T-helper 2 cell (primary cell): ENCODE measurements at regions not wholly inside any gene's neighbourhood (a gene's known extent, or its start where the extent isn't known, plus 50 kb on each side); places are given as distances from the start of the nearest gene placed in this dataset.
"Not testable (repeated sequence)": the region's sequence is repeated elsewhere in the genome, so short reads cannot be mapped to it uniquely, and the experiment has no call there.

ENCODE experiments used
- DNase-seq, 5 experiments: peaks; one replicate each; pipeline versions ENCODE4 v3.0.0 to v3.0.0-alpha.2; 2012 to 2022

DNA sequence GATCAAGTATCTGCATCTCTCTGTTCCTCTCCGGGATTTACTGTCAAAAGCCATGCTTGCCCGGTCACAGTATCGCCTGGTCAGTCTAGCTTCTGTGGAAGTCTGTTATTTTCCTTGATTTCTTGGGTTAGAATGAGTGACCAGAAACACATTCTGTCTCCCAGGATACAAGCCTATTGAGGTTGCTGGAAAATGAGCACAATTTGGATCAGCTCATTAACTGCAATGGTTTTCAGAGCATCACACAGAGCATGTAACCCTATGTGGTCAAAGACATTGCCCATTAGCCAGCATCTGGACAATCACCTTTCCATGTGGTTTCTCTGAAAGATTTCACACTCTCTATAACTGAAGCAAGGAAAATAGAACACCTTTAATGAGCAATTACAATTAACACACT is 124.2 kb upstream of the FAM98A start:
- no peak for DNase-seq

DNA sequence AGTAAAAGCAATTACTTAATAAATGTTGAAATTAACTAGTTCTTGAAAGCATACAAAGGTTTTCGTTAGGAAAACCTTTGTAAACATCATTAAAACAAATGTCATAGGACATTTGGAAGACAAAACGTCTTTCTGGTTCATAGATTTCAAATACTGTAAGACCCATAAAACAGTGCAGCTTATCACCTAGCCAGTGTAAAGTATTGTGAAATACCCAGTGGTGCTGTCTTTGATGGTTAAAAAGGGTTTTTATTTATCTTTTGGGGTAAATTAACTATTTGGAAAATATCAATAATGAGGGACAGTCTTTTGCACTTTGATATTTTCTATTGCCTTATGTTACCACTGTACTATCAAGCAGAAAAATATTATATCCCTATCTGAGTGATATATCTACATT is 120.0 kb upstream of the FAM98A start:
- no peak for DNase-seq

DNA sequence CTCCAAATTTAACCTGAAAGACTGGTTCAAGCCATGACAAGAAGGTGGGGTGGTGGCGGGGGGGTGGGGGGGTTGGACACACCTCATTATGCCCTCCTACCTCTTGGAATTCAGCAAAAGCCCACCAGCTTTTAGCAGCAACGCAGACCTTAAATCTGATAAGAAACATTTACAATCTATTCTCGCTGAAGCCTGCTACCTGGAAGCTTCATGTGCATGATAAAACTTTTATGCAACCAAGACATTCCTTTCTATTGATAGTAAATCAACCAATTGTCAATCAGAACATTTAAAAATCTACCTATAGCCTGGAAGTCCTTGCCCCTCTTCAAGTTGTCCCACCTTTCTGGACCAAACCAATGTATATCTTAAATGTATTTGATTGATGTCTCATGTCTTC is 113.6 kb upstream of the FAM98A start:
- DNase-seq = no peak

DNA sequence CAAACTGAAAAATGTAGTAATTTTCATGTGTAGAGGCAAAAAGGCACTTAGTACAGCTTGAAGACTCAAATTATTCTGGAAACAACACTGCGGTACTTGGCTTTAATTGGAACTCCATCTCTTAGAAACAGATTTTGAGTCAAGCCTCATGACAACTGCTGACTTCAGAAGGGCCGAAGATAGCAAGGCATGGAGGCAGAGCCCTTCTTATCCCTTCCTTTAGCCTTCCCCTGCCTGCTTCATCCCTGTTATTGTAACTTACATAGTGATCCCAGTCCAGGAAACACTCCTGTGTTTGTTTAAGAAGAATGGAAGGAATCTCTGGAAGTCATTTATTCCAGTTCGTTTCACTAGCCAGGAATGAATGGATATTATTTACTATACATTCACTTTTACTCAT is 110.9 kb upstream of the FAM98A start:
- no peak for DNase-seq

DNA sequence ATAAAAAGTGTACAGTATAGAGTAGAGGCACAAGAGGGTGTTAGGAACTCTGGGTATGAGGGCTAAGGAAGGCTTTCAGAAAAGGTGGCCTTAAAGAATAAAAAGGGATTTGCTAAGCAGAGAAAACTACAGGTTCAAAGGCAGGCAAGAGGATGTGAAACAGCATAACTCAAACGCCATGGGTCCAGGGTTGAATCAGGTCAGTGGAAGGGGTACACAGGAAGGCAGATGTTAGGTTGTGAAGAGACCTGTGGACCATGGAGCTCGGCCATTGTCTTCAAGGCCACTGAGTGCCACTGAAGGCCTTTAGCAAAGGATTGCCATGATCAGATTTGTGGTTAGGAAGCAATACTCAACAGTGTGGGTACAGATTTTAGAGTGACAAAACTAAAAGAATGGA is 108.2 kb upstream of the FAM98A start:
- DNase-seq = no peak

DNA sequence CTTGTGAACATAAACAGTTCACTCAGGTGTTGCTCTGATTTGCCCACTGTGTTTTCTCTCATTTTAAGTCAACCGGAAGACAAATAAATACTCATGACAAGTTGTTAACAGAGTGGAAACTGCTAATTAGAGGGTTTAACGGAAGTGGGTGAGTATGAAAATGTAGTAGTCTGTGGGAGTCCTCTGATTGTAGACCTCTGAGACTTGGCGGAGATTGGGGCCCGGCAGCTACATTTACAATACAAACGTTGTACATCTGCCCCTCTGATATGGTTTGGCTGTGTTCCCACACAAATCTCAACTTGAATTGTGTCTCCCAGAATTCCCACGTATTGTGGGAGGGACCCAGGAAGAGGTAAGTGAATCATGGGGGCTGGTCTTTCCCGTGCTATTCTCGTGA is 107.3 kb upstream of the FAM98A start:
- no peak for DNase-seq

DNA sequence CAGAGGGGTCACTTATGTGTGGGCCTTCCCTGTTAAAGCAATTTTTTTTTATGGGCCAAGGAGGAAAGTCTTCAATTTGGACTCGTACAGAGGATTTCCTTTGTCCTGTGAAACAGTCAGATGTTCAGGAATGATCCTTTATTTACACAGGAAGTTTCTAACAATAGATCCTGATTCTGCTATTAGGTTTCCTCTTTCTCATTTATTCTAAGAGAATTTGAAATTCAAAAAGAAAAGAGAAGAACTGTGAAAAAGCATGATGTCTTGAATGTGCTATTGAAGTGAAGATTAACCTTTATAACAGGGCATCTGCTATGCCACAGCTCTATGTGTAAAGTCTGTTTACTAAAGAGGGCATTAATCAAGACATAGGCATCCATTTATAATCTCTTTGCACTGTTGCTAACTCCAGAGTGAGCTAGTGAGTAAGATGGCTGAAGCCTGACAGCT is 105.3 kb upstream of the FAM98A start:
- DNase-seq = no peak

DNA sequence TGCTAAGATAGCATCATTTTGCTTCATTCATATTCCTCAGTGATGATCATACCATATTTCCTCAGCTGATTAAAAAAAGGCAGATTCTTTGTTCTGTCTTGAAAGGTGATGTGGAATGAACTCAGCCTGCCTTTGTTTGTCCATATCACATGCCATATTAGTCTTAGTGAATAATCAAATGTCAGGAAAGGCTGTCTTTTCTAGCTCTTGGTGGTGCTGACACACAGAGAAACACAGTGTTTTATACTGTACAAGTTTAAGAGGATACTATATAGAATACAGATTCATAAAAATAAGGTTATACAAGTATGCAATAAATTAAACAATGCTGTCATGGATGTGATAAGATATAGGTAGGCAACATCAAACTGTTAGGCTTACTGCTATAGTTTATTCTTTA is 97.1 kb upstream of the FAM98A start:
- DNase-seq = no peak

DNA sequence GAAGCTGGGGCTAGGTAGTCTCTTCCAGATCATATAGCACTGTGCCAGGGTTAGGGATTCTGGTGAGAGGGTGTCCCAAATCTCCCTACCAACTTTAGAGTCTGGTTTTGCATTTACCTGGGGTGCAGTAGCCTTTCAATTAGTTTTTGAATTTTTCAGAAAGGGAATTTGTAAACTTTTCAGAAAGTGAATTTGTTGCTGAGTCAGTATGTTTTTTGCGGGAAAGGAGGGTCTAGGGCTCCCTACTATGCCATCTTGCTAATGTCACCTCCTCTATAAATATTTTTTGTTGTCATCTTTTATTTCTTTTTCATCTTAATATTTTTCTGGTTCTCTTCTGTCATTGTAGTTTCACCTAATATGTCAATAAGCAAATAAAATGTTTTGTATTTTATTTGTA is 95.8 kb upstream of the FAM98A start:
- DNase-seq = no peak

DNA sequence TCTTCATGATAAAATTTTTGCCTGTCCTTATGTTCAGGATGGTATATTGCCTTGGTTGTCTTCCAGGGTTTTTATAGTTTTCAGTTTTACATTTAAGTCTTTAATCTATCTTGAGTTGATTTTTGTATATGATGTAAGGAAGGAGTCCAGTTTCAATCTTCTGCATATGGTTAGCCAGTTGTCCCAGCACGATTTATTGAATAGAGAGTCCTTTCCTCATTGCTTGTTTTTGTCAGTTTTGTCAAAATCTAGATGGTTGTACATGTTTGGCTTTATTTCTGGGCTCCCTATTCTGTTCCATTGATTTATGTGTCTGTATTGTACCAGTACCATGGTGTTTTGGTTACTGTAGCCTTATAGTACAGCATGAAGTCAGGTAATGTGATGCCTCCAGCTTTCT is 91.6 kb upstream of the FAM98A start:
- not testable (repeated sequence) for DNase-seq

DNA sequence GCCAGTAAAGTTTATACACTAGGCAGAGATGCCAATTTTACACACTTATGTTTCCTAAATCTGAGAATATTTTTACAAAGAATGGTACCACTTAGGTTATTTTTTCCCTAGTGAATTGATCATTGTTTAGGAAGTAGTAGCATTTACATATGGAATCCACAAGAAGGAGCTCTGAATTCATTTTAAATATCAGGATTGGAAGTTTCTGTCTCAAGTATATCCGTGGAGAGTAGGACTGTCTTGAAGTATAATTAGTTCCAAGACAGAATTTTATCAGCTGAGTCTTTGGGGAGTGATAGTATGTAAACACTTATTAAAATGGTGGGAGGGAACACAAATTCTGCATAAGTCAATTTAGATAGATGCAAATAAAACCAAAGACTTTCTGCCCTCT is 82.3 kb upstream of the FAM98A start:
- DNase-seq = no peak

DNA sequence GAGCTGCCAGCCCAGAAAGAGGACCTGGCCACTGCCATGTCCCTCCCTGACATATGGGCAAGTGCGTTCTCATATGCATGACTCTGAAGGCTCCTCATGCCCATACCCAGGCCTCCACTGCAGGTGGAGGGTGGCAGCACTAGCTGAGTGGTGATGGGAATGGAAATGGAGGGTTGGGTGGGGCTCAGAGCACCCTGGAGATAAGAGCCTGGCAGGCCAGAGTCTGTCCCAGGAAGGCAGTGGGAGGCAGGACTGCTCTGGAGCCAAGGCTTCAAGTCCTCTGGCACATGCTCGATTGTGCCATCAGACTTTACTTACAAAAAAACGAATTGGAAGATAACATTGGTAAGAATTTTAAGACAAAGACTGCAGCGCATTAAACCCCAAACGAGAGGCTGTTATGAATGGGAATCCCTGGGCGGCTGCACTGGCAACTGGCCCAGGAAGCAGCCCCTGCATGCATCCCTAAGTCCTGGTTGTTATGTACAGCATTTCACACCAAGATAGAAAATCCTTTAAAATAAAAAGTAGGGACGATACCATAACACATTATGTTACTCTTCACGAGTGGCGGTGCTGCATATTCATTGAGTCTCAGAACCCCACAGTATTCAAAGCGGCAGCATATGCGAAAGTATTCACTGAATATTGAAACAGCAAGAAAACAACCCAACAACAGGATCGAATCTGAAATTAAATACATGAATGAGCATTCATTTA is 81.7 kb upstream of the FAM98A start:
- no peak for DNase-seq

DNA sequence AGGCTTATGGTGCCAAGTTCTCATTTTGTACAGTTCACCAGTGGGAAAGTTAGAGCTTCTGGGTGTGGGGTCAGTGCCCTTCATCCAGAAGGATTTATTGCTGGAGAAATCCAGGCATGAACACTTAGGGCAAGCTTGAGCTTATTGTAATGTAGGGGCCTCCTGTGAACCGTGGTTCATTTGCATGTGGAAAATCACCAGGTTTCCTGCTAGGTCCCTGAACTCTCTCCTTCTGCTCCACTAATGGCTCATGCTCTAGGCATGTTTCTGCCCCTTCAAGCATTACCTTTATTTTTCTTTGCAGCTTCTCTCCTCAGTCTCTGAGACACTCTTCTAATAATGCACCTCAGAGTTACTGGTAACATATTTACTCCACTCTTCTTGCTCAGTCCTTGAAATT is 79.3 kb upstream of the FAM98A start:
- DNase-seq = no peak

DNA sequence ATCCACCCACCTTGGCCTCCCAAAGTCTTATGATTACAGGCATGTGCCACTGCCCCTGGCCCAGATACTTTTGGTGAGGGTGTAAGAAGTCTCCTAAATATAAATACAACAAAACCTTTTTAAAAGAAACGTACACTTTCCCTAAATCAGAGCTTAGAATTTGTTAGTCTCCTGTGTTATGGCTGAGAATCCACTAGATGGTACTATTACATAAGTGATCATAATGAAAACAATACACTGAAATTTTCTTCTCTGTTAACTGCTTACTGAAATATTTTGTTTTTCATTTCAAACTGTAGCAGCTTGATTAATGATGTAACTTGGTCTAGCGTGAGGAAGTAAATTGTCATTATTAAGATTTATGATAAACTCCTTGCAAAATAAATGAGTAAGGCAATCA is 74.8 kb upstream of the FAM98A start:
- no peak for DNase-seq

DNA sequence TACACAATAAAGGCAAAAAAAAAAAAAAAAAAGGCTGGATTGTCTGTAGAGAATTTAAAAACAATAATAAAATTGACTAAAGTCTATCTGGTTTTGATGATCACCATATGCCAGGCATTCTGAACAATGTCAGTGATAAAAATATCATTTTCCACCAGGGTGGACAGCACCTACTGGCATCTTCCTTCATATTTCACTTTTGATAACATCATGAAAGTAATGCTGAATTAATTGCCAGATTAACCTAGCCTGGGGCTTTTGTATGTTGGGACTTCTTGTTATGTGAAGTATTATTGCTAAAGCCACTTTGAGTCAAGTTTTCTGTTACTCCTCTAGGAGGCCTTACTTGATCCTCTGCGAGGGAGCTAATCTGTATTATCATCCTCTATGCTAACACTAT is 73.8 kb upstream of the FAM98A start:
- no peak for DNase-seq

DNA sequence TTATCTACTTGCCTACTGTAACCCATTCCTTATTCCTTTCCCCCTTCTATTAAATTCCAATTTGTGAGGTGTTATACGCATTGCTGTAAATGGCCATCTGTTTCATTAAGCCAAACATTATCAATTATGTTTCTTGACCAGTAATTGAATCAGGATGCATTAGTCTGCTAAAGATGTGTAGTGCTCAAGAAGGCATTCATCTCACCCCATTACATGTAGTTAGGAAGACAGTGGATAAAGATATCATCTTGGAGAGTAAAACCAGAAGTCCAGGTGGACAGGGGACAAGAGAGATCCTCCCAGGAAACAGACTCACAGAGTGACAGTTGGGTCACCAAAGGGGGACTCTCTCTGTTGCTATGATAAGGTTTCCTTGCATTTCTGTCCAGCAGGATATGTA is 73.3 kb upstream of the FAM98A start:
- DNase-seq = no peak

DNA sequence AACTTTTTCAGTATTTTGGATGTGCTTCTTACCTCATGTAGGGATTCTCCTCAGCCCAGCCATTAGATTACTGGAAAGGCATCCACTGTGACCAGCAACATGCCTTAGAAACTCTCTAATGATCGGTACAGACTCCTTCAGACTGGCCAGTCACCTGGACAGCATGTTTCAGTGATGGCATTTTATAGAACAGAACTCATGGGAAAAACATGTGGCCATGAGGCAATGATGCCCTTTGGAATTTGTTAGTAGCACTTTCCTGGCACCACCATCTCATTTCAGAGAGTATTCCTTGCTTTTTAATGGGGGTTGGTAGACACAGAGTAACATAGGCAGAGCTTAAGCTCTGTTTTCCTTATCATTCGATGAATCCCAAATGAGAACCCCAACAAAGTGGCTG is 72.1 kb upstream of the FAM98A start:
- DNase-seq = no peak

DNA sequence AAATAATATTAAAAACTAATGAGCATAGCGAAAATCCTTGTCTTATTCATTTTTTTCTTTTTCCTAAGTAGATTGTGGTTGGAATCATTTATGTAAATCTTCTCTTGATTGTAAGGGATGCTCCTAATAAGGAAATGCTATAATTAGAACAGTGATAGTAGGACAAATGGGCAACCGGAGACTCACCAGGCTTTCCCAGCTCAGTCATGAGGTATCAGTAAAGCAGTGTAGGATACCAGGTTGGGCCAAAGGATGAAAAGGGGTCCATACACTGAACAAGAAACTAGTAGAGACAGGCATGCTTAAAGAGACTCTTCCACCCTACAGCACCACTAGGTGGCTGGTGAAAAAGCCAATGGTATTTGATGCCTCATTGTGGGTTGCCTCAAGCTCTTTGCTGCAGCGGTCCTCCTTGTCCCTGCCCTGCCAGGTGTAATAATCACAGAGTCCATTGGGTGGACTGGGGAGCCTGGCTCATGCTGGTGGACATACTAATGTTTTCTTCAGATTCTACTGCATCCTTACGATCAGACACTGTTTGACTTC is 71.4 kb upstream of the FAM98A start:
- no peak for DNase-seq

DNA sequence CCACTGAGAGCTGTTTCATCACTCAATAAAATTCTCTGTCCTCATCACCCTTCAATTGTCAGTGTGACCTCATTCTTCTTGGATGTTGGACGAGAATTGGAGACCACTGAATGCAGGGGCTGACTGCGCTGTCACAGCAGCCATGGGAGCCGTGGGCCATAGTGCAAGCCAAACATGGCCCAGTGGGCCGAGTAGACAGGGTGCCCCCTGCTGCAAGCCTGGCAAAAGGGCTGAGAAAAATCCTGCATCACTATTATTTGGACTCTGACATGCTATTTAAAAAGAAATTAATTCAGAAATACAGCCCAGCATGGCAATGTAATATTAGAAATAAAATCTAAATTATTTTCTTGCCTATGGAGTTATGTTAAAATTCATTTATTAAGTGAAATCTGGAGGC is 67.8 kb upstream of the FAM98A start:
- DNase-seq = no peak

DNA sequence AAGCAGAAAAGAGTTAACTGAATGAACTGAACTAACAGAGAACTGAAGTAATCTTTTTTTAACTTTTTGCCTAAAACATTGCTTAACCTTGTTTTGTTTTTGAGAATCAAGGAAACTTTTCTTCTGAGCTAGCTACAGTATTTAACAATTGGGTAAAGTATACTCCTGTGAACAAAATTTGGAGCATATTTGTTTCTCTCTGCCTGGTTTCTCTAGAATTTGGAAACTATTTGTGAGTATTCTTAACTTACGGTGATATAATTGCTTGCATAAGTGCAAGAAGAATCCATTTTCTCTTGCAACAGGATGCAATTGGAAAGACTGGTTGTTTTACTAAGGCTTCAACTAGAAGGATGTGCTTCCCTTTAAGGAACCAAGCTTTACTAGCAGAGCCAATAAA is 65.9 kb upstream of the FAM98A start:
- DNase-seq = no peak

DNA sequence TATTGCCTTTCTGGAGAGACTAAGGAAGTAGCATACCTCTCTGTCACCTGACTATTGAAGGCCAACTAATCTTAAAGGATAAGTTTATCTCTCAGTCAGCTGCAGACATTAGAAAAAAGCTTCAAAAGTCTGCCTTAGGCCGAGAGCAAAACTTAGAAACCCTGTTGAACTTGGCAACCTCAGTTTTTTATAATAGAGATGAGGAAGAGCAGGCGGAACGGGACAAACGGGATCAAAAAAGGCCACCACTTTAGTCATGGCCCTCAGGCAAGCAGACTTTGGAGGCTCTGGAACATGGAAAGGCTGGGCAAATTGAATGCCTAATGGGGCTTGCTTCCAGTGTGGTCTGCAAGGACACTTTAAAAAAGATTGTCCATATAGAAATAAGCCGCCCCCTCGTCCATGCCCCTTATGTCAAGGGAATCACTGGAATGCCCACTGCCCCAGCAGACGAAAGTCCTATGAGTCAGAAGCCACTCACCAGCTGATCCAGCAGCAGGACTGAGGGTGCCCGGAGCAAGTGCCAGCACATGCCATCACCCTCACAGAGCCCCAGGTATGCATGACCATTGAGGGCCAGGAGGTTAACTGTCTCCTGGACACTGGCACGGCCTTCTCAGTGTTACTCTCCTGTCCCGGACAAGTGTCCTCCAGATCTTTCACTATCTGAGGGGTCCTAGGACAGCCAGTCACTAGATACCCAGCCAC is 61.5 kb upstream of the FAM98A start:
- DNase-seq = no peak

DNA sequence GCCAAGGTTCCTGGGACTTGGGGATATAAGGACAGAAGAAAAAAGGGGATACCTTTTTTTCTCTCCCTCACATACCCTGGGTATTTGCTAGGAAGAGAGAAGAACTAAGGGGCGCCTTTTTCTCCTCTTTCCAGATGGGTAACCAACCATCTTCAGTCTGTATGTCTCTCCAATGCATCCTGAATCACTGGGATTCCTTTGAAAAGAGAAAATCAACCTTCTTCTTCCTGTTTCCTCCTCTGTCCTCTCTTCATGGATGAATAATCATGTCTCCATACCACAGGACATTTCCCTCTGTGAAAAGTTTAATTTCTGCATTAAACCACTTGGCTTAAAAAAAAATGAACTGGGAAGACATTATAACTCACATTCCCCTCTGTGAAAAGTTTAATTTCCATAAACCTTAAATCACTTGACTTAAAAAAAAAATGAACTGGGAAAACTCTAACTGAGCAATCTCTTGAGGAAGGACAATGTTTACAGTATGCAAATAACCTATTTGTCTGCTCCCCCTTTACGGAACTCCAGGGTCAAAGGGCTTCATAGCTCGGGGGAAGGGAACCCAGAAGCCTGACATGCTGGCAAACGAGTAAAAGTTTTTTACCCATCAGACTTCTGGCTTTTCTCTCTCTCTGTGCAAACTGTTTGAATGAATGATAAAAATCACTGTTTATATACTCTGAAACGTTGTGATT is 56.7 kb upstream of the FAM98A start:
- DNase-seq = no peak

DNA sequence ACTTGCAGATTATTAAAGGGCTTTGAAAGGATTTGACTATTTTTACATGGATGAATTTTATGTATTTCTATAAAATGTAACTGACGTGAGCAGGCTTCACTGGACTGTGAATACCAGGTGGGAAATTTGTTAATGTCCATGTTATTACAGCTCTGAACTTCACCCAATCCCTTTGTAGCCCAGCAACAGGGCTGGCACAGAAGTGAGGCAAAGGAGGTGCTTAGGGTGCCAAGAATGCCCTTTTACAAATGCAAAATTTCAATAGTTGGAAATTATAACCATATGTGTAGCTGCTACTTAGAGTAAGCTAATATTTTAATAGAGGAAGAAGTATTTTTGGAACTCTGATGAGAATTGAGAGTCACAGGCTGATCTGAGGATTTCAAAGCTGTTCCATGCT is 53.7 kb upstream of the FAM98A start:
- no peak for DNase-seq

DNA sequence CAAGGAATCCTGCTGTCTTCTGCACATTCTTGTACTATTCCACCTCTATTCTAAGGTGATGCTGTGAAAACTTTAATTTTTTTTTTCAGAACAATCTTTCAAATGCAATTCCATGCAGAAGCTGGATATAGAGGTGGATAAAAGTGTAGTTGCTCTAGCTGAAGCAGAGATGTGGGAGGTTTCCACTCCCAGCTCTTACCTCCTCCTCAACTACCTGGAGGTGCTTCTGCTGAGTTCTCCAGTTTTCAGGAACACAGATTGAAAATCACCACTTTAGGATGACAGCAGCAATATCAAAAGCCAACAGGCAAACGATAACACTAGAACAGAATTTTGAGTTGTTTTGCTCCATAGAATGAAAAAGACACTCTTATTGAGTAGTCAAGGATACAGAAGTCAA is 51.1 kb upstream of the FAM98A start:
- no peak for DNase-seq
